SK-N-SH (cell line): ENCODE measurements at regions not wholly inside any gene's neighbourhood (a gene's known extent, or its start where the extent isn't known, plus 50 kb on each side); places are given as distances from the start of the nearest gene placed in this dataset.

ENCODE experiments used
- CTCF ChIA-PET: fragments of 300-600, 350-600 bp; formaldehyde crosslinking; extraction: SDS; loops from one replicate; lab custom pipeline; 2021; lab: Yijun Ruan, JAX
- POLR2A ChIA-PET: fragments of 350-600 bp; sonication (Branson Sonifier 250); formaldehyde crosslinking; extraction: SDS; loops from one replicate; lab custom pipeline; 2020; ENCODE audit warnings: antibody characterized with exemption, inconsistent platforms; lab: Yijun Ruan, JAX
- DNase-seq: peaks from one replicate; pipeline ENCODE4 v3.0.0; 2012
- H2AFZ ChIP-seq: fragments of 200-600 bp; sonication (generic); 2 replicates; pipeline ENCODE4 v1.8.1; 2016; ENCODE audit warnings: antibody characterized with exemption, mild to moderate bottlenecking, low read depth
- H3F3A ChIP-seq: fragments of 200-600 bp; sonication (generic); replicated peaks from 2 replicates; pipeline ENCODE3; 2016; ENCODE audit warnings: antibody characterized with exemption, mild to moderate bottlenecking; ENCODE audit not compliant: insufficient read depth
- H3K27ac ChIP-seq, 2 experiments: fragments of 200-500 bp in 1 of 2; fragments of 200-600 bp in 1 of 2; sonication (Bioruptor generic) in 1 of 2; sonication (generic), shearing (Covaris generic) in 1 of 2; 2 replicates each; pipeline versions ENCODE4 v1.5.1 to v1.6.1; 2014 to 2016; ENCODE audit warnings: low read depth in 2 of 2, inconsistent platforms in 1 of 2, low read length in 1 of 2, mild to moderate bottlenecking in 1 of 2, mixed read lengths in 1 of 2
- H3K27me3 ChIP-seq: fragments of 200-600 bp; sonication (generic), shearing (Covaris generic); 2 replicates; pipeline ENCODE4 v1.6.1; 2016; ENCODE audit warnings: mixed run types; ENCODE audit not compliant: insufficient read depth
- H3K36me3 ChIP-seq, 2 experiments: fragments of 200-500 bp in 1 of 2; fragments of 200-600 bp in 1 of 2; sonication (Bioruptor generic) in 1 of 2; sonication (generic) in 1 of 2; replicated peaks in 1 of 2; 2 replicates each; pipeline versions ENCODE3 to v1.5.1; 2014 to 2016; ENCODE audit warnings: low read length in 1 of 2, mild to moderate bottlenecking in 1 of 2; ENCODE audit not compliant: insufficient read depth in 2 of 2, control insufficient read depth in 1 of 2
- H3K4me1 ChIP-seq, 2 experiments: fragments of 200-500 bp in 1 of 2; fragments of 200-600 bp in 1 of 2; sonication (Bioruptor generic) in 1 of 2; sonication (generic), shearing (Covaris generic) in 1 of 2; 2 replicates each; pipeline versions ENCODE4 v1.5.1 to v1.6.1; 2014 to 2016; ENCODE audit warnings: low read depth in 1 of 2, low read length in 1 of 2, mixed run types in 1 of 2; ENCODE audit not compliant: insufficient read depth in 2 of 2, control insufficient read depth in 1 of 2
- H3K4me2 ChIP-seq: fragments of 200-600 bp; sonication (generic), shearing (Covaris generic); 2 replicates; pipeline ENCODE4 v1.6.1; 2017; ENCODE audit warnings: mixed run types
- H3K4me3 ChIP-seq, 2 experiments: fragments of 200-500 bp in 1 of 2; fragments of 200-600 bp in 1 of 2; sonication (Bioruptor generic) in 1 of 2; sonication (generic), shearing (Covaris generic) in 1 of 2; 2 replicates each; pipeline versions ENCODE4 v1.5.1 to v1.8.1; 2014 to 2016; ENCODE audit warnings: low read depth in 2 of 2, inconsistent platforms in 1 of 2, low read length in 1 of 2, mild to moderate bottlenecking in 1 of 2, mixed read lengths in 1 of 2, moderate library complexity in 1 of 2
- H3K79me2 ChIP-seq: fragments of 200-600 bp; sonication (generic); 2 replicates; pipeline ENCODE4 v1.8.1; 2017; ENCODE audit warnings: mild to moderate bottlenecking; ENCODE audit not compliant: insufficient read depth
- H3K9ac ChIP-seq: fragments of 200-600 bp; sonication (generic); 2 replicates; pipeline ENCODE4 v1.6.1; 2017; ENCODE audit warnings: mixed run types
- H3K9me2 ChIP-seq: fragments of 200-600 bp; sonication (generic); 2 replicates; pipeline ENCODE4 v1.6.1; 2017; ENCODE audit warnings: mixed run types
- H3K9me3 ChIP-seq: fragments of 200-600 bp; sonication (generic); 2 replicates; pipeline ENCODE4 v1.6.1; 2017; ENCODE audit warnings: mixed run types, mild to moderate bottlenecking, moderate library complexity
- H4K20me1 ChIP-seq: fragments of 200-600 bp; sonication (generic); 2 replicates; pipeline ENCODE4 v1.6.1; 2017; ENCODE audit warnings: mild to moderate bottlenecking, mixed run types; ENCODE audit not compliant: insufficient read depth
- FOSL2 ChIP-seq: IDR thresholded peaks from 2 replicates; pipeline ENCODE4 v1.4.0; 2012; ENCODE audit warnings: low read depth, mild to moderate bottlenecking, moderate library complexity, borderline replicate concordance
- FOXM1 ChIP-seq: IDR thresholded peaks from 2 replicates; pipeline ENCODE4 v1.4.0; 2012; ENCODE audit warnings: low read depth, mild to moderate bottlenecking
- GABPA ChIP-seq: IDR thresholded peaks from 2 replicates; pipeline ENCODE4 v1.4.0; 2012; ENCODE audit warnings: low read depth, mild to moderate bottlenecking
- JUND ChIP-seq: IDR thresholded peaks from 2 replicates; pipeline ENCODE4 v1.4.0; 2012
- MAX ChIP-seq: IDR thresholded peaks from 2 replicates; pipeline ENCODE4 v1.4.0; 2012; ENCODE audit warnings: low read depth
- MXI1 ChIP-seq: IDR thresholded peaks from 2 replicates; pipeline ENCODE4 v1.6.1; 2012; ENCODE audit warnings: mild to moderate bottlenecking, low read depth, low read length, improper control_type of control experiment
- NFIC ChIP-seq: IDR thresholded peaks from 2 replicates; pipeline ENCODE4 v1.4.0; 2012; ENCODE audit warnings: borderline replicate concordance
- NRF1 ChIP-seq: IDR thresholded peaks from 2 replicates; pipeline ENCODE4 v1.6.1; 2012; ENCODE audit warnings: low read depth, mild to moderate bottlenecking, low read length
- PBX3 ChIP-seq: IDR thresholded peaks from 2 replicates; pipeline ENCODE4; 2012
- POLR2AphosphoS5 ChIP-seq: IDR thresholded peaks from 2 replicates; pipeline ENCODE4 v1.6.1; 2012; ENCODE audit warnings: low read depth, low read length
- RAD21 ChIP-seq: IDR thresholded peaks from 2 replicates; pipeline ENCODE4 v1.6.1; 2012; ENCODE audit warnings: mild to moderate bottlenecking, low read length
- REST ChIP-seq: IDR thresholded peaks from 2 replicates; pipeline ENCODE4 v1.6.1; 2012; ENCODE audit warnings: mild to moderate bottlenecking, low read depth, low read length, moderate library complexity
- RXRA ChIP-seq: IDR thresholded peaks from 2 replicates; pipeline ENCODE4 v1.4.0; 2012; ENCODE audit warnings: low read depth, mild to moderate bottlenecking, borderline replicate concordance
- TAF1 ChIP-seq: IDR thresholded peaks from 2 replicates; pipeline ENCODE4 v1.6.1; 2012; ENCODE audit warnings: low read depth, mild to moderate bottlenecking, low read length, moderate library complexity, borderline replicate concordance
- TCF12 ChIP-seq: IDR thresholded peaks from 2 replicates; pipeline ENCODE4 v1.4.0; 2012
- TEAD4 ChIP-seq: IDR thresholded peaks from 2 replicates; pipeline ENCODE4 v1.4.0; 2012; ENCODE audit warnings: mild to moderate bottlenecking, borderline replicate concordance; ENCODE audit not compliant: insufficient read depth
- USF2 ChIP-seq: fragments of 150-350 bp; IDR thresholded peaks from 2 replicates; pipeline ENCODE4 v1.6.1; 2017; ENCODE audit warnings: antibody characterized with exemption, low read length, low read depth, borderline replicate concordance
- YY1 ChIP-seq: IDR thresholded peaks from 2 replicates; pipeline ENCODE4 v1.4.0; 2012; ENCODE audit warnings: low read depth, mild to moderate bottlenecking
- WGBS: methylation state at CpG from one replicate; pipeline ENCODE4 v1.1.6; 2017; ENCODE audit warnings: low lambda C conversion rate; 5-methylcytosine and 5-hydroxymethylcytosine counted together
- TF ChIP-seq, protein P1 (sequence below): IDR thresholded peaks from 2 replicates; pipeline ENCODE4 v1.4.0; 2012; ENCODE audit warnings: low read depth, borderline replicate concordance
- TF ChIP-seq, protein P2 (sequence below): IDR thresholded peaks from 2 replicates; pipeline ENCODE4 v1.4.0; 2012; ENCODE audit warnings: low read depth, borderline replicate concordance

- H3K9ac ChIP-seq = no peak overlapping the region
- POLR2A ChIA-PET = no interaction called here
- 15% methylated on average over 1 of the region's 1 CpG for WGBS
These were observed 112.3 kb upstream of the PFKP start for GRCh38 chr10:2955064-2955463.

More at GRCh38 chr10:2955064-2955463, 112.3 kb upstream of the PFKP start:
- no peak overlapping the region for H3K4me3 ChIP-seq
- no peak overlapping the region for H3K27ac ChIP-seq
- H2AFZ ChIP-seq = no peak overlapping the region
- H3K9me3 ChIP-seq = no peaks in the 10 kb centered on the region
- H3K27me3 ChIP-seq = no peaks in the 10 kb centered on the region
- TF ChIP-seq MAX (no peak), MXI1 (no peak), GABPA (no peak), TAF1 (no peak), FOXM1 (no peak), TEAD4 (no peak), USF2 (no peak), YY1 (no peak), RXRA (no peak), TCF12 (no peak), RAD21 (no peak), NFIC (no peak), PBX3 (no peak), POLR2AphosphoS5 (no peak), JUND (no peak), REST (no peak), FOSL2 (no peak), NRF1 (no peak)
- TF ChIP-seq, protein P1, sequence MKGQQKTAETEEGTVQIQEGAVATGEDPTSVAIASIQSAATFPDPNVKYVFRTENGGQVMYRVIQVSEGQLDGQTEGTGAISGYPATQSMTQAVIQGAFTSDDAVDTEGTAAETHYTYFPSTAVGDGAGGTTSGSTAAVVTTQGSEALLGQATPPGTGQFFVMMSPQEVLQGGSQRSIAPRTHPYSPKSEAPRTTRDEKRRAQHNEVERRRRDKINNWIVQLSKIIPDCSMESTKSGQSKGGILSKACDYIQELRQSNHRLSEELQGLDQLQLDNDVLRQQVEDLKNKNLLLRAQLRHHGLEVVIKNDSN = no peak
- TF ChIP-seq, protein P2, sequence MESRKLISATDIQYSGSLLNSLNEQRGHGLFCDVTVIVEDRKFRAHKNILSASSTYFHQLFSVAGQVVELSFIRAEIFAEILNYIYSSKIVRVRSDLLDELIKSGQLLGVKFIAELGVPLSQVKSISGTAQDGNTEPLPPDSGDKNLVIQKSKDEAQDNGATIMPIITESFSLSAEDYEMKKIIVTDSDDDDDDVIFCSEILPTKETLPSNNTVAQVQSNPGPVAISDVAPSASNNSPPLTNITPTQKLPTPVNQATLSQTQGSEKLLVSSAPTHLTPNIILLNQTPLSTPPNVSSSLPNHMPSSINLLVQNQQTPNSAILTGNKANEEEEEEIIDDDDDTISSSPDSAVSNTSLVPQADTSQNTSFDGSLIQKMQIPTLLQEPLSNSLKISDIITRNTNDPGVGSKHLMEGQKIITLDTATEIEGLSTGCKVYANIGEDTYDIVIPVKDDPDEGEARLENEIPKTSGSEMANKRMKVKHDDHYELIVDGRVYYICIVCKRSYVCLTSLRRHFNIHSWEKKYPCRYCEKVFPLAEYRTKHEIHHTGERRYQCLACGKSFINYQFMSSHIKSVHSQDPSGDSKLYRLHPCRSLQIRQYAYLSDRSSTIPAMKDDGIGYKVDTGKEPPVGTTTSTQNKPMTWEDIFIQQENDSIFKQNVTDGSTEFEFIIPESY = no peak
- no peaks in the 10 kb centered on the region for H3K36me3 ChIP-seq
- no peaks in the 10 kb centered on the region for H3K79me2 ChIP-seq
- no peaks in the 10 kb centered on the region for H4K20me1 ChIP-seq
- no peaks in the 10 kb centered on the region for H3K9me2 ChIP-seq
- no peak overlapping the region for H3K4me2 ChIP-seq
- H3K4me1 ChIP-seq = no peaks in the 10 kb centered on the region
- DNase-seq = no peak
- H3F3A ChIP-seq = no peaks in the 10 kb centered on the region
- CTCF ChIA-PET = interaction anchor here (1.3 to 1.4 kb wide), 2 partner anchors 26 to 27 kb away, joined by 3 to 5 read pairs; no protein-coding TSS in a partner anchor
